Fibroblast of skin of right quadriceps (primary cell): ENCODE measurements at regions not wholly inside any gene's neighbourhood (a gene's known extent, or its start where the extent isn't known, plus 50 kb on each side); places are given as distances from the start of the nearest gene placed in this dataset.

Source experiments
- DNase-seq: peaks from one replicate; pipeline ENCODE4 v3.0.0-alpha.2; 2013

DNA sequence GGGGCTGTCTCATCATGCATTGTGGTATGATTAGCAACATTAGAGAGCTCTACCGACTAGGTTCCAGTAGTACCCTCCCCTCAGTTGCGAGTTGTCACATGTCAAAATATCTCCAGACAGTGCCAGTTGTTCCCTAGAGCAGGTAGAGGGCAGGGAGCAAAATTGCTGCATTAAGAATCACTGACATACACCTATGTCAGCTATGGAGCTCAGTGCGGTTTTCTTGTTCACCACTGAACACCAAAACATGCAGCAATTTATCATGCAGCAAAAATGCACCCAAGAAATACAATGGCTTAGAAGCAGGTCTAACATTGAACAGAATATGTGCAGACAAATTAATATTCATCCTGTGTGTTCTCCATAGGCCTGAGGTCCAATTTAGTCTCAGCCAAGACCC, 186.9 kb upstream of the STARD13 start:
- DNase-seq = no peak

DNA sequence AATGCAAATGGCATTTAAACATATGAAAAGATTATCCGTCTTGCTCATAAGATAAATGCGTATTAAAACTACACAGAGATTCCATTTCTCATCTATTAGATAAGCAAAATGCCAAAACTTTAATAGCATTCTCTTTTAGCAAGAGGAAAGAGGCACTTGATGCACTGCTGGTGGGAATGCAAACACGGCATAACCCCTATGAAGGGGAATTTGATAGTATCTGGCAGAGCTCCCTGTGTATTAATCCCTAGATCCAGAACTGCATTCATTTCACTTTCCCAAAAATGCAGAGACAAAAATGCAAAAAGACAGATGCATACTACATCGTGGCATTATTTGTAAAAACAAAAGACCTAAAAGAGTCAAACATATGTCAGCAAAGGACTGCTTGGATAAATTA, 193.6 kb upstream of the STARD13 start:
- DNase-seq = no peak

- DNase-seq = peak; percentile 67
Measured at GRCh38 chr13:33480561-33480960, 195.0 kb upstream of the STARD13 start.

- peak; percentile 81 for DNase-seq
Measured at GRCh38 chr13:33483471-33483870, 197.9 kb upstream of the STARD13 start.

- no peak for DNase-seq
Measured at GRCh38 chr13:33485247-33485646, 199.7 kb upstream of the STARD13 start.

DNA sequence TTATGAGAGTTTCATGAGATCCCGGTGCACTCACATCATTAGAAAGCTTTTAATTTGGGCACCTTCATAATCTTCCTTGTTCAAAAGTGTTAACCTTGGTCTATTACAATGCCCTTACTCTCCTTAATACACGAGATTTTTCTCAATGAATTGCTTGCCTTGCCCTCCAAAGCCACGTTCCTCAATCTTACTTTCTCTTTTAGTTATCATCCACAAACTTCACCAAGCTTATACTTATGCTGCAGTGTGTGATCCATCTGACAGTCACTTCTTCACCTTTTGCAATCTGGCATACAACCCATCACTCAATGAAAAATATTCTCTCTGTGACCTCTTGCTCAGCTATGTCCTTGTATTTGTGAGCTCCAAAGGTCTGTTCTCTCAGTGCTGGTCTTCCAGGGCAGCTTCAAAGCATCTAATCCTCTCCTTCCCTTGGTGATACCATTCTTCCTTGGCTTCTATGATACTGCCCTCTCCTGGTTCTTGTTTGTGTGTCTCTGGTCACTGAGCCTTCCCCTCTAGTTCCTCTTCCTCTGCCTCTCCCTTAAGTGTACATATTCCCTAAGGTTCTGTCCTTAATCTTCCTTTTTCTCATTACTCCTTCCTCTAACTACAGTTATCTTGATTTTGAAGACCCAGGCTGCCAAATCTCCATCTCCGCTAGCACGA, 202.2 kb upstream of the STARD13 start:
- DNase-seq = peak; percentile 16

GRCh38 chr13:33489563-33489962, 204.0 kb upstream of the STARD13 start:
- DNase-seq = no peak

DNA sequence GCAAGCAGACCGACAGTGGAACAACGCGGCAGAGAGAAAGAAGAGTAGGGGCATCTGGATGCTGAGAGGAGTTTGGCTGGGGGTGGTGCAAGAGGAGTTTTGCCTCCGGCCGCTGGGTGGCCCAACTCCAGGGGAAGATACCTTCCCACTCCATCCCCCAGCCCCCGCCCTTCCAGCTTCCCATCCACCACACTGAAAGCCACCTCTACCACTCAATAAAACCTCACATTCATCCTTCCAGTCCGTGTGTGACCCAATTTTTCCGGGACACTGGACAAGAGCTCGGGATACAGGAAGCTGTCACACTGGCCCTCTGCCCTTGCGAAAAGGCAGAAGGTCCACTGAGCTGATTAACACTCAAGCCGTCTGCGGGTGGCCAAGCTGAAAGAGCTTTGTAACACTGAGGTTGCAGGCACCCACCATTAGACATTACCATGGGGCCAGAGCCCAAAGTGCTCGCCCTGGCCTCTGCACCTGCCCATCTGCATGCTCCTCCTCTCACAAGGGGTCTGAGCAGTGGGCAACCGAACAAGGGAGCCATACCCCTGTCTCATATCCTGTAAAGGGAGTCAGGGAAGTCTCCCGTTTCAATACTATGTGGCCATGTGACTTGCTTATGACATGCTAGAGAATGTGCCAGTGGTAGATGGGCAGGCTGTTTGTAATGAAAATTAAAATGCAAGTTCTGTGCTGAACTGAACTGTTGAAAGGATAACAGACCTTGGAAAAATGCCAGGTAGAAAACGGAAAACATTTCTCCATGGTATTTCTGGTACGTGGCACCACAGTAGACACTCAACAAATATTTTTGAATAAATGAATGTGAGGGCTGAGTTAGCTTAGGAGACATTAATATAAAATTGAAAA, 205.1 kb upstream of the STARD13 start:
- DNase-seq = peak; percentile 61

GRCh38 chr13:33493672-33494365, 208.3 kb upstream of the STARD13 start:
- no peak for DNase-seq

DNA sequence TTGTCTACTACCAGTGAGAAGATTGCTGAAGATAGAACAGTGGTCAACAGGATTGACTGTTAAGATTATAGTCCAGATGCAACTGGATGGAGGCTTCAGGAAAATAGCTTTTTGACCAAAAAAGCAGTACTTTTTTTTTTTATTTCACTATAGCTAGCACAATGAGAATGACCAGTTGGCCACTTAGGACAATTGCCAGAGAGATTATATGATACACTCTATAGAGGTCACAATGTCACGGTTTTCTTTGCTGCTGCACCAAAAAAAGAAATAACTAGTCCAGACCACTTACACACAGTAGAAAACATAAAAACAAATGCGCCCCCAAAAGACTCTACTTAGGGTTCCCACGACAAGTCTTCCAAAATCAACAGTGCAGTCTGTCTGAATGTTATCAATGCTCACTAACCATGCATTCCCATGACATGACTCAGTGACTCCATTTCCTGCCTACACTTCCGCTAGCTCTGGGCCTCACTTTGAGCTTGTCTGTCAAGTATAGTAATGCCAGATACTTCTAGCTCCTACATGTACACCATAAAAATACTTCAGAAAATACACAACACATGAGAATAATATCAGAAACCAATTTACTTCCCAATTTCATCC, 209.1 kb upstream of the STARD13 start:
- DNase-seq = peak; percentile 92

DNA sequence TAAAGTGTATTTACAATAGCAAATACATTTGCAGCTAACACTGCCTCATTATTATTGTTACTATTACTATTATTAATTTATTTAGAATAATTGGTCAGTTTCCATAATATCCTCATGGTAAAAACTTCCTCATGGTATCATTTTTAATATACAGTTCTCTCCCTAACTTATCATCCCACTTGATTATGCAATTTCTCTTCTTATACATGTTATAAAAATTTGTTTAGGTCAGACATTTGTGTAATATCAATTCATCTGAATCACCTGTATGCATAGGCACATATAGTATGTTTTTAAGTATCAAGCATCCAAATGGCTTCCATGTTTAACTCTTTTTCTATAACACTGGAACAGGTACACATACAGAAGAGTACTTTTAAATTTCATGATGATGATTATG, 210.8 kb upstream of the STARD13 start:
- no peak for DNase-seq

DNA sequence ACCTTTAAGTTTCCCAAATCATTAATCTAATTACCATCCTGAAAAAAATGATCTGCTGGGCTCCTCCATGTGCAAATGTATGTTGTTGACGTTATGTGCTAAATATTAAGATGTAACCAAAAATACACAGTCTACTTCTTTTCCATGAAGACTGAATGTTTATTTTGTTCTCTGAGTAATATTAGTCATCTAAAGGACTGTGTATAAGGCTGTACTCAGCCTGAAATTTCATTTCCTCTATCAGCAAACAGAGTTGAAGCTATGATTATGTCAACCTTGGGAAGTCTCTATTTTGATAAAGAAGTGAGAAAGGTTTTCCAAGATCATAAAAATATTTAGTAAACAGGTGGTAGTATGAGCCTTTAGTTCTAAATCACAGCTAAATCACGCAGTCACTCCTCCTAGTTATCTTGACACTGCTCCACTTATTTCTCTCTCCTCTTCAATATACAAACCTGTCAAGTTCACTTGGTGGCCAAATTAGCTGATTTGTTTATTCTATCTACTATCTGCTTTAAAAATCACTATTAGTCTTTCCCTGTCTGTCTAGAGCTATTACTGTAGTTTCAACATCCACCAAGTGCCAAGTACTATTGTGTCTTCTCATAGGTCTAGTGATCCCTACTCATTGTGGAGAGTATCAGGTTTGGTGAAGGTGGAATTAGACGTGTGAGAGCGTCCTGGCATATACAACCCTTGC, 211.7 kb upstream of the STARD13 start:
- no peak for DNase-seq

DNA sequence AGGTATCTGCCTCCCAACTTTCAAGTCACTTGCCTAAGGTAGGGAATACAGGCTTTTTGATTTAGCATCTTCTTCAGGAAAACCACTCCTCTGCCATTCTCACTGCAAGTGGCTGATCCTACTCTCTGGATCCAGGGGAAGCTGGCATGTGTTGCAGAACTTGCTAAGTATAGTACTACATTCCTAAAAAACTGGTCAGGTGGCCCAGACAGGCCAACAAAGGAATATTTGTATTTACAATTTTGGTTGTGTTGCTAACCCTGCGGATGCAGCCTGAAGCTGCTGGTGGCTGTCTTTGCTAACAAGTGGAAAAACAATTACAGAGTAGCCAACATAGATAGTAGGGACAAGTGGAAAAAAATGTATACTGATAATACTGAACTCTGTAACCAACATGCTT, 222.5 kb upstream of the STARD13 start:
- DNase-seq = no peak

DNA sequence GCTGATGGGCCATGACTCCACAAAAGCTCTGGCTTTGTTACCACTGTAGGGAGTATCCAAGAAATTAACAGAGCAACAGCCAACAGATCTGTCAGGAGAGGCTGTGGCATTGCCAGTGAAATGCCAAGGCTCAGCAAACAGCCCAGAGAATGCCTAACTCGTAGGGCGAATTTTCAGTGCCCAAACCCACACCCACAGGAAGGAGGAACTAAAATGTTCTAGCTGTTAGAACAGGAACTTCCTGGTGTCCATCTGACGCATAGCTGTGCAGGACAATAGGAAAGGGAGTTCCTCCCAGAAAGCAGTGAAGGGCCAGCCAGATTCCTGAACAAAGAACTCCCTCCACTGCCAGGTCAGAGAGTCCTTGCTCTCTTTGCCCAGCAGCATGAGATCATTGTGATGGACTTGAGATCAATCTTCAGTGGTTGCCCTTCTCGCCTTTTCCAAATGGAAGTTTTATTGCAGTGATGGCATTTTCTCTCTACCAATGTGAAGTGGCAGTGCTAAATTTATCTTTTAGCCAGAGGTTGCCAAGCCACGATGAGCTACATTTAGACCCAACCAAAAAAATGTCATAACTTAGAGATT, 224.2 kb upstream of the STARD13 start:
- peak; percentile 26 for DNase-seq

- DNase-seq = no peak
Measured at GRCh38 chr13:33510350-33510970, 224.9 kb upstream of the STARD13 start.

DNA sequence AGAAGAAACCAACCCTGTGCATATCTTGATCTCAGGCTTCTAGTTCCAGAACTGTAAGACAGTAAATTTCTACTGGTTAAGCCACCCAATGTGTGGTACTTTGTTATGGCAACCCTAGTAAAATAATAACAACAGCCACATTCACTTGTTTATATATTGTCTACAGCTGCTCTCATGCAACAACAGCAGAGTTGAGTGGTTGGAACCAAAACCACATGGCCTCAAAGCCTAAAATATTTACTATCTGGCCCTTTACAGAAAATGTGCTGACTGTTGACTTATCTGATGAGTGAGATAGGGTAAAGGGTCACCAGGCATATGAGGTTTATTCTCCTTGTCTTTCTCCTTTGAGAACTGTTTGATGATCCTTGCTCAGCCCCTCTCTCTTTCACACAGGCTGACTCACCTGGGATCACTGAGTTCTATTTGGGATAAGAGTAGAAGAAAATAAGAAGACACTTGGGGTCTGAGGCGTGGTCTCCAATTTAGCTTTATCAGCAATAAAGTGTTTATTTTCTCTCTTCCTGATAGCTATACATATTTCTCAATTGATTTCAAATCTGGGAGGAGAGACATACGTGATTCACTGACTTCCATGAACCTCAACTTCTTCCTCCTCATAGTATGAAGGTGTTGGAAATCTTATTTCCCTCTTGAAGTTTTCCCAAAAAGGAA, 227.5 kb upstream of the STARD13 start:
- peak; percentile 20 for DNase-seq

GRCh38 chr13:33514362-33514761, 228.8 kb upstream of the STARD13 start:
- no peak for DNase-seq

DNA sequence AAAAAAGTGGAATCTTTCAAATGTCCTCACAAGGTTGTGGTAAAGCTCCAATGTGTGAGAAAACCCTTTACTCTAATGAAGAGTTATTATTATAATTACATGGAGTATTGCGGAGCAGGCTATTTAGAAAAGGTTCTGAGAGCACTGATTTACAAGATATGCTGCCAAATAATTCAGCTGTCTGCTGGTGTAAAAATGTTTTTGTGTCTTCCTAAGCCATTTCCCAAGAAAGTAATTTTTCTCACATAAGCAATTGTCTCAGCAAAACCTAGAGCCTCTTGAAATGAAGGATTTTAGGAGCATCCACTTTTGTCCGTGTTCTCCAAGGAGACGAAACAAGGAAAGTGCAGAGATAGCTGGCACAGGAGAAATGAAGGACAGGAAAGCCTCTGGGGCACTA, 229.6 kb upstream of the STARD13 start:
- no peak for DNase-seq

GRCh38 chr13:33518452-33518851, 232.9 kb upstream of the STARD13 start:
- DNase-seq = no peak

- DNase-seq = peak; percentile 92
Measured at GRCh38 chr13:33519561-33520467, 234.3 kb upstream of the STARD13 start.
